ENCODE measurements at regions not wholly inside any gene's neighbourhood (a gene's known extent, or its start where the extent isn't known, plus 50 kb on each side); places are given as distances from the start of the nearest gene placed in this dataset.

DNA sequence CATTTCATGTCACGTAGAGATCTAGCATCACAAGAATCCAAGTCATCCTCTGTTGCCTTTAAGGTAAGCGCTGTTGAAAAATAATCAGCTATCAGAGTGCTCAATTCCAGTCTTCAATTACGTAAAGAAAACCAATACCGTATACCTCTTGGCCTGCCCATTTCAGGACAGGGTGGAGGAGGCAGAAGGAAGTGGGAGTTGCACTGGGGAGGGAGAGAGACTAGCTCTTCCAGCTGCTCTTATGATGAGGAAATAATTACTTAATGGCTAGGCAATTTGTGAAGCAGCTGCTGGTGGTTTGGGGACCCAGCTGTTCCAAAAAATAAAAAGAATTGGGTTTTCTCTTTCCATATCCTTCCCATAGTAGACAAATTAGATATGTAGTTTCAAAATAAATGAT, 365.8 kb upstream of the MCTP2 start:
- DNase-seq (ENCODE audit: low read depth), result no peak

DNA sequence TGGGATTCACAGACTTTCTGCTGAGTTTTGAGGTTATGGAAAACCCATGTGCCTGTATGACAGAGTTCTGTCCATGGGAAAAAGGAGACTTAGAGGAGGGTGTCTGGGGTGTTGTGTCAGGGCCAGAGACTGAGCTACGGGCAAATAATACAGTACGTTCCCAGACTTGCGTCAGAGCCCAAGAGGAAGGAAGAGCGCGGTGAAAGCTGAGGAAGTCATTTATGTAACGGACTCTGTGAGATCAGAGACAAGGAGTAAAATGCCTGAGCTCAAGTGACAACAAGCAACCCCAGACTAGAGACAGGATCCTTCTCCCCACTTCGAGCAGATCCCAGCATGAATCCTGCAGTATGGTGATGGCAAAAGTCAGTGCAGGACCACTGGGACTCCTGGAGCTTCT, 368.6 kb upstream of the MCTP2 start:
- DNase-seq (ENCODE audit: low read depth), result no peak

DNA sequence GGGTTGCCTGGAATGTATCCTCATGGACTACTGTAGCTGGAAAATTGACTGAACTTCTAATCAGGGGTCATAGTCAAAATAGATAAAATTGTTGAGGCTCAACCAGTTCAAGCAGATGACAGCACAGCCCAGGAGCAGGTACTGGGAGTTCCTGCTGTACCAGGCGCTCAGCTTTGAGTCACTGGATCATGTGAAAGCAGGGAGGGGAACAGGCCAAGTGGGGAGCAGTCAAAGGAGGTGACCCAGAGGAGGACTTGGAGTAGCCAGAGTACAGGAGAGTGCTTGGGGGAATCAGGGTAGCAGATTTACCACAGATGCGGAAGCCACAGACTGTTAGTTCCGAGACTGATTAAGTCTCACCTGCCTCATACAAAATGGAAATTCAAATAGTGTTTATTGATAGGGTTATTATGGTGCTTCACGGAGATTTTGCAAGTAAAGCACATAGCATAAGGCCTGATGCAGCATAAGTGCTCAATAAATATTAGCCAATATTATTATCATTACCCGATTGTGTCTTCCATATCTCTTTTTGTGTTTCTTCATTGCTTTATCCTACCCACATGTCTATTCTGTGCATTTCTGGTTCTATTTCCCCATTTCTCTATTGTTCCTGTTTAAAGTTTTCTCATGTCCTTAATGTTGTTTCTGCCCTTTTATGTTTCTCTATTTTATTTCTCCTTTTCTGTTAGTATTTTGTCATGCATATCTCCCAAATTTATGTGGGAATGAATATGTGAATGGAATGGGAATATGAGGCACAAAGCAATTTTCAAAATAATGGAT, 369.2 kb upstream of the MCTP2 start:
- DNase-seq (ENCODE audit: low read depth), result no peak

DNA sequence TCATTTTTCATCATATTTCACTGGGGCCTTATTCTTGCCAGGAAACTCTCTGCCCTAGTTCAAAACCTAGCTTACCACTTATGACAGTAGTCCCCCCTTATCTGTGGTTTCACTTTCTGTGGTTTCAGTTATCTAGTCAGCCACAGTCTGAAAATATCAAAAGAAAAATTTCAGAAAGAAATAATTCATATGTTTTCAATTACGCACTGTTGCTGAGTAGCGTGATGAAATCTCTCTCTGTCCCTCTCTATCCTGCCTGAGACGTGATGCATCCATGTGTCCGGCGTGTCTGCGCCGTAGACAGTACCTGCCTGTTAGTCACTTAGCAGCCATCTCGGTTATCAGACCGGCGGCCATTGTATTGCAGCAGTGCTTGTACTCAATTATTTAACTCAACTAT, 369.9 kb upstream of the MCTP2 start:
- no peak for DNase-seq (ENCODE audit: low read depth)

DNA sequence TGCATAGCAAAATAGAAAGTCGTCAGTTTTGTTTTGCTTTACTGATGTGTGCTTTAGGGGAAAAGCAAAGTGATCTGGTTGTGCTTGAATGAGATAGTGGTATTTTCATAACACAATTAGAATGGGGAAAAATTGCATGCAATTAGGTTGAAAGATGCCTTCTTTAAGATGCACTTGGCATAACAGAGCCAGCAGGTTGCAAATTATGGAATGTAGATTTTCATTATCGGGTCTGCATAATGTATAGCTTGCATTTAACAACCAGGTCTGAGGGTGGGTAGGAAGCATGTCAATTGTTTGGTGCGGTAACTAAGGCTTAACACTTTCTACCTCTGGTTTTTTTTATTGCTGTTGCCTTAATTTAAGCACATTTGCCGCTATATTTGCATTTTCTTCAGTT, 370.7 kb upstream of the MCTP2 start:
- no peak for DNase-seq (ENCODE audit: low read depth)

DNA sequence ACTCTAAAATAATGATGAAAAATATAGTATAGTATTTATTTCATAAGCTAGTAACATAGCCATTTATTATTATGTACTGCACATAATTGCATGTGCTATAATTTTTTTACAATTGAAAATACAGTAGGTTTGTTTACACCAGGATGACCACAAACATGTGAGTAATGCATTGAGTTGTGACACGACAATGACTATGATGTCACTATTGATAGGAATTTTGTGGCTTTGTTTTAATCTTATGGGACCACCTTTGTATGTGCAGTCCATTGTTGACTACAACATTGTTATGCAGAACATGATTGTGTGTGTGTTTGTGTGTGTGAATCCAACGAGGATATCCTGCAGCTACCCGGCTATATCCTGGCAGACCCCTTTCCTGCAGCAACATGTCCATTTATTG, 372.2 kb upstream of the MCTP2 start:
- DNase-seq (ENCODE audit: low read depth), result no peak

DNA sequence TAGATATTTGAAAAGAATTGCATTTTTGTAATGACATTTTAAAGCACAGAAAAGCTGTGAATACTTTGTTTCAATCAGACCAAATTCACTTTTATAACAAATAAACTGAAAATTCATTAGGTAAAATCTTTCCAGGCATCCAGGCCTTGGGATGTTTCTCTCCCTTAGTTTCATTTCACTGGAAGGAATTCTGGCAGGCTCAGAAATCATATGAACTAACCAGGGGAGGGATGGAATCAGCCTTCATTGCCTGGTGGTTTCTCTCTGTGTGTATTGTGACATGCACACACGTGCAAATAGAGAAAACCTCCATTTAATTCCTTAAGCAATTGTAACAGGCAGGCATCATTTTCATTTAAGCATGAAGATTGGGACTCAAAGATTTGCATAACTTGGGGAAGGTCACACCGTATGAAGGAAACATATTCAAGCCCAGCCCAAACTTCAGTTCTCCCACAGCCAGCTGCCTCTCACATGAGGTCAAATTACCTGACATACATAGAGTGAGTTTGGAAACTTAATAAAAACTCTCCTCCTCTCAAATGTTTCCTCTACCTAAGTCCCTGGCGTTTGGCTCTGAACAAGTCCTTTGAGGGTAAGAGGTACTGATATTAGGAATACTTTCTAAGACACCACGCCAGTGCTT, 376.1 kb upstream of the MCTP2 start:
- DNase-seq (ENCODE audit: low read depth), result no peak

DNA sequence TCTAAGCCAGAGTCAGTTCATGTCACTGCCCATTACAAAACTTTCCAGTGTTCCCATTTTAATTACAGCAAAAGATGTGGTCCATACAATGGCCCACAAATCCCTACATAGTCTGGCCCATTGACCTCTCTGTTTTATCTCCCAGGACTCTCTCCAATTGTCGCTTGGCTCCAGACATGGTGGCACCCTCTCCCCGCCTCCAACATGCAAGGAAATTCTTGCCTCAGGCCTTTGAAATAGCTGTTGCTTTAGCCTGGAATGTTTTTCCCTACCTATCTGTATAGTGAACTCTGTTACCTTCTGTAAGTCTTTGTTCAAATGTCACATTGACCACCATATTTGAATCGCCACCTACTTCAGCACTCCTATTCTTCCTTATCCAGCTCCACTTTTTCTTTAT, 377.3 kb upstream of the MCTP2 start:
- DNase-seq (ENCODE audit: low read depth), result no peak

DNA sequence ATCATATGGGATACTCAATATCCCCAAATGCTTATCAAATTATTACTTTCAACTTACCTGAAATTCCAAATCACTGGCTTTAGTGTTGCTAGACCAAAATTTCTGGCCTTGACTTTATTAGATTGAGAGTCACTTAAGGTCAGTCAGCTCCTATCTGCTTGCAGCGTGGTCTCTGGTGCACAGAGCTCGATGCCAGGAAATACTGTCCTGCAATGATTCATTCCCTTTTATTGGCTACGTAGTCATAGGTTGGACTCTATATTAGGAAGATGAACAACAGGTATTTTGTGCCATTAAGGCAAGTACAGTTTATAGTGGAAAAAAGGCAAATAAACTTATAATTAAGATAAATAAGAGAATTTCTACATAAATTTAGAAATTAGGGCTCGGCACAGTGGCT, 378.6 kb upstream of the MCTP2 start:
- DNase-seq (ENCODE audit: low read depth), result no peak

DNA sequence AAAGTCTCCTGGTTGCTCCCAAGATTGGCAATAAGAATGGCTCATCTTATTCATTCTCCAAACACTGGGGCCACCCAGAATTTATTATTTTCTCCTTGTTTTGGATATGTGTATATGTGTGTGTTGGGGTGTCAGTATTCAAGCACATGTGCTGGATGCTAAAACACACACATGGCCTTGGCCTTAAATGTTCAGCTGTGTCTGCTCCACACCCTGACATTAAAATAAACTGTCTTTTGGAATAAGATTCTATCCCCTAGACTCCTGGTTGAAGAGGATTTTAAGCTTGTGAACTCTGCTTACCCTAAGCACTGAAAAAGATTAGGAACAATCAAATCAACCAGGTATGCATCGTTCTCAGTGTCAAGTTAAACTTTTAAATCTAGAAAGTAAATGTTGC, 382.9 kb upstream of the MCTP2 start:
- DNase-seq (ENCODE audit: low read depth), result no peak

DNA sequence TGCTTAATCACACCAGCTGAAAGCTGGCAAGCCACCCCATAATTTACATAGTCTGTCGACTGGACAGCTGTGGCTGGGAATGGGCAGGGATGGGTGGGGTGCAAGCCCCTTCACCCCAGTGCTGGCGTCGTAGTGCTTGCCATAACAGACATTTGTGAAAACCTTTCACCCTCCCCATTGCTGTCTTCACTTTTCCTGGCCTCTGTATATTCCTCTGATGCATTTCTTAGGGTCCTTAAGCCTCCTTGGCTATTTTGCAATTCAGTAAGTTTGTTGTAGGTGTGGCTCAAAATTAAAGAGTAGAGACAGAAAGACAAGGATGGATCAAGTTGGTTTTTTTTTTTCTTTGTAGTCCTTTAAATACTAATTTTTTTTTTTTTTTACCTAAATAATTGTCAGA, 383.3 kb upstream of the MCTP2 start:
- DNase-seq (ENCODE audit: low read depth), result no peak

DNA sequence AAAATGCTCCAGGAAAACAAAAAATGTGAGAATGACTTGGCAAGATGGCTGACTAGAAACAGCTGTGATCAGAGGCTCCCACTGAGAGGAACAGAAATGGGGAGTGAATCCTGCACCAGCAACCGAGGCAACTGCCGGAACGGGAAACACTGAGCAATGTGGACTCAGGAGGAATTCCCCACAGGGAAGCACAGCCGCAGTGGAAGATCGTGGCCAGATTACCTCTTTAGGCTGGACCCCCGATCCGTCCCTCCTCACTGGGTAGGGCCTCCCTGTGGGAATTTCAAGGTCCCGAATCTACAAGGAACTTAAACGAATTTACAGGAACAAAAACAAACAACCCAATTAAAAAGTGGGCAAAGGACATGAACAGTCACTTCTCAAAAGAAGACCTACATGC, 385.2 kb upstream of the MCTP2 start:
- DNase-seq (ENCODE audit: low read depth), result no peak

DNA sequence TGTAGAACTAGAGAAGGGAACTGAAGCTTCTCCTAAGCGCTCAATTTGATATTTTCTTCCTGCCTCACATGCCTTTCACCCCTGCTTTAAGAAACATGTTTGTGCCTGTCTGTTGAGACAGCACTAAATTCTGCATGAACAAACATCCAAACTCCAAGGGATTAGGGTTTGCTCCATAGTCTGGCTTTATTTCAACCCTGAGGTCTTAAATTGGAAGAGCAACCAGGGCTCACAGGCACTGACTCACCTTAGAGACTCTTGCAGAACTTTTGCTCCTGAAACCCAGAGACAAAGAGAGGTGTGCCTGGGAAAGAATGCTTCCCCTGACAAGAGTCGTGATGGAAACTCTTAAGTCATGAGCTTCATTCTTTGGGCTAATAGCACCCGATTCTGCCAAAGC, 393.9 kb upstream of the MCTP2 start:
- DNase-seq (ENCODE audit: low read depth), result no peak

DNA sequence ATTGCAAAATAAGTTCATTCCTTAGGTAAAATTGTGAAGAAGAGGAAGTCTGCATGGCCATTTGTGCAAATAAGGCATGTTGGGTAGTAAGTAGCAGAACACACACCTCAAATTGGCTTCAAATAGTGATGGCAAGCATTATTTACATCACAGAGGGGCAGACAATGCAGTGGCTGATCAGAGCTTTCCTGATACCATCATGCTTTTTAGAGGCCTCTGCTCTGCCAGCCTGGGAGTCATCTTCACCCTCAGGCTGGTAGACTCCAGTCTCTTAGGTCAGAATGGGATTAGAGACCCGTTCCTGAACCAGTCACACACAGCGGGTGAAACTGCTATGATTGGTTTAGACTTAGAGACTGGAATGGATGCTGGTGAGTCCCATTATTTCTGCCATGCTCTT, 396.0 kb upstream of the MCTP2 start:
- no peak for DNase-seq (ENCODE audit: low read depth)

DNA sequence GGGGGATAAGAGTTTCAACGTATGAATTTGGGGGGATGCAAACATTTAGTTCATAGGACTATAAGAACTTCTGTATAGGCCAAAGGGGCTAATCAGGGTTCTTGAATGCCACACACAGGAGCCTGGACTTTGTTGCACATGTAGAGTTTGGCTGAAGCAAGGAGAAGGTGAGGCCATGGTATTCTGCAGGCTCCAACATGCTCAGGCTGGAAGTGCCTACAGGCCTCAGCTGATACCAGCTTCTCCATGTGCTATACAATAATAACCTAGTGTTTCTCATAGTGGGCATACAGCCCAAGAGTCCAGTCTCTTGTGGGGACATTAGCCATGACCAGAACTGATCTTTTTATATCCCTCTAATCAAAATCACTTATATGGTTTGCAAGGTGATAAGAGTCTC, 399.7 kb upstream of the MCTP2 start:
- no peak for DNase-seq (ENCODE audit: low read depth)

DNA sequence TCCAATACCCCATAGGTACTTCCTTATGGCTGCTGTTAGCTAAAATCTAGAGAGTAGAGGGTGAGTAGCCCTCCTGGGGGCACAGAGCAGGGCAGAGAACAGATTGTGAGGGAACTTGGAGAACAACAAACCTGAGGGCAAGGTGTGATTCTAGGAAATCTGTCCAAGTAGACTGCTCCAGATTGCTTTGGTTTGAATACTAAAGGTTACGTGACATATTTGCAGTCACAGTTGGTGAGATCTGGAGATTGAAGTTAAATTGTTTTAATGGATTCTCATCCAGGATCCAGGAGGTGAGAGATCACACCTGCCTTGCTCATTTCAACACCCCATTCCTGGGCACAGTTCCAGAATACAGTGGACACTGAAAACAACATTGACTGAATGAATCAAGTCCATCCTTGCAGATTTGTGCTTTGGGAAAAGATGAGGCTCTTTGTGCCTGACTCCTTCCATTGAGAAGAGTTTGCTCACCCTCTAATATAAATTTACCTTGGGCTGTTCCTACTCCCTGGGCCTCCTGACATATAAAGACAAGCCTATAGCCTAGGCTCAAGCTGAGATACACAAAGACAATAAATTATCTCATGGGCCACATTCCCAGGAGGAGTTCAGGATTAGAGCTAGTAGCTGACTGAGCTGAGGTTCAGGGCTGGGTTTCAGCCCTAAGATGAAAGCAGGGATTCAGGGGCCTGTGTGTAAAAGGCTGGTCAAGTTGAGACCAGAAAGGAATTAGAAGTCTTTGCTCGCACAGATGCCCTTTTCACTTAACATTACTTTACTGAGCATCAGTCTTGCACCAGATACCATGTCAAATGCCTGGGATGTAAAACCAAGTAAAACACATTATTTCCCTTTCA, 400.9 kb upstream of the MCTP2 start:
- no peak for DNase-seq (ENCODE audit: low read depth)

DNA sequence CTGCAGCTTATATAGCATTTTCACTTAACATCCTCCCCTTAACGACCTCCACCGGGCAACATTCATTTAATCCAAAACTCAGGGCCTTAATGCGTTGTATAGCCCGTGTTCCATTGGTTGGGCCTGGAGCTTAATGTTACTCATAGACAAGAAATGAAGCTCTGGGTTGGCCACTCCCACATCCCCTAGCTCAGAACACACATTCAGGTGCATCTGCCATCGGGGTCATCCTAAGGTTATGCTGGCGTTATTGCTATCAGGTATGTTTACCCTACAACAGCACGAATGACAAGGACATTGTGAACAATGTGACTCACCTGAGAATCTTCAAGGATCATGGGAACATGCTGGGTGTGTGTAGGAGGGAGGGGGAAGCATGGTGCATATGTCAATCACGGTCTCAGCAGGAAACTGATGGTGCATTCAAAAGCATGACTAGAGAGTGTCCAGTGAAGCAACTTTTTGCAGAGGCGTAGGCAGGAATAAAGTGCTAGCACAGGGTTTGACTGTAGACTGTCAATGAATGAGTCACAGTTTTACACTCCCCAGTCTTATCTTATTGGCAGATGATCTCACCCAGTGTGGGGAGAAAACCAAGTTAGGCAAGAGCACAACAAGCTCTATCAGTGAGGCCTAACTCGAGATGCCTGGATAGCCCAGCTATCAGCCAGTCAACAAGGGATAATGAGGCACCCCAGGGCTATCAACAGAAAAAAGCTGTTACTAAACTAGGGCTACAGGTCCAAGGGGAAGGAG, 402.1 kb upstream of the MCTP2 start:
- no peak for DNase-seq (ENCODE audit: low read depth)

DNA sequence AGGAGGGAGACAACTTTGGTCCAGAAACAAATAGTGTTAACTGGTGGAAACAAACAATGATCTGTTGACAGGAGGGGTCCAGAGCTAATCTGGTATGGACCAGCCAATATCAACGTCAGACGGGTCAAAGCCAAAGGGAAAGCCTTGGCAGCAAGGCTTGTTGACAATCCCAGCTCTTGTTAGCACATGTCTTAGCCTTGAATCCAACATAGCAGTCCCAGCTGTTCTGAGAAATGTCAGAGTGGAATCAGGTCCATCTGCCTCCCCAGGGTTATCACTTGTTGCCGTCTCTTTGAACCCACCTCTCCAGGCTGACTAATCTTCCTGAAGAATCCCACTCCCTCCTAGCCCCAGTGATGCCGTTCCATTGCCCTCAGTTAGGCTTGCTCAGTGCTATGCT, 404.6 kb upstream of the MCTP2 start:
- DNase-seq (ENCODE audit: low read depth), result no peak

DNA sequence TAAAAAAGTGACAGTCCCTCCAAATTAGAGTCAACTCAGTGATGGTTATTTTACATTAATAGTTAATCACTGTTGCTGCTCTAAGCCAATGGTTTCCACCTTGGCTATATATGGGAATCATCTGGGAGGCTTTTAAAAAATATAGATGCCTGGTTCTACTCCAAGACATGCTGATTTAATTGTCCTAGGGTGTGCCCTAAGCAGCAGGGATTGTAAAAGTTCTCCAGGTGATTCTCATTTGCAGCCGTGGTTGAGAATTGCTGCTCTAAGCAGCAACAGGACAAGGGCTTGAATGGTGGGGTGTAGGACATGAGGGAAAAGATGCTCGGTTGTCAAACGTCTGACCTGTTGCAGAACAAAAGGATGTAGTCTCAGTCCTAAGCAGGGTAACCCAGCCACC, 405.1 kb upstream of the MCTP2 start:
- DNase-seq (ENCODE audit: low read depth), result no peak

DNA sequence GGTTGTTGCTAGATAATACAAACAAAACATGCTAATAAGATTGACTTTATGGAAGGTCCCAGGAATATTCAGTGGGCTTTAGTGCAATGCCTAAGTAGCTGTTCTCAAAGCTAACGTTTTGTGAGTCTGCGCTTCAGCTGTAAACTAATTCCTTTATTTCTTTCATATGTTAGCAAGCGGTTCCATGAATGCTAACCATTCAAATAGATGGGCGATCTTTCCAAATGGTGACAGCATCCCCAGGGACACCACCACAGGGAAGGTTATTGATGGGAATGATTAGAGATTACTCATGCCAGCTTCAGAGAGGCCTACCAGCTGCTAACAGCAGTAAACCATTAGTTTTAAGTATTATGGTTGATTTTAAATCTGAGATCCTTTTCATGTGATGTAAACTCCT, 405.7 kb upstream of the MCTP2 start:
- DNase-seq (ENCODE audit: low read depth), result no peak

DNA sequence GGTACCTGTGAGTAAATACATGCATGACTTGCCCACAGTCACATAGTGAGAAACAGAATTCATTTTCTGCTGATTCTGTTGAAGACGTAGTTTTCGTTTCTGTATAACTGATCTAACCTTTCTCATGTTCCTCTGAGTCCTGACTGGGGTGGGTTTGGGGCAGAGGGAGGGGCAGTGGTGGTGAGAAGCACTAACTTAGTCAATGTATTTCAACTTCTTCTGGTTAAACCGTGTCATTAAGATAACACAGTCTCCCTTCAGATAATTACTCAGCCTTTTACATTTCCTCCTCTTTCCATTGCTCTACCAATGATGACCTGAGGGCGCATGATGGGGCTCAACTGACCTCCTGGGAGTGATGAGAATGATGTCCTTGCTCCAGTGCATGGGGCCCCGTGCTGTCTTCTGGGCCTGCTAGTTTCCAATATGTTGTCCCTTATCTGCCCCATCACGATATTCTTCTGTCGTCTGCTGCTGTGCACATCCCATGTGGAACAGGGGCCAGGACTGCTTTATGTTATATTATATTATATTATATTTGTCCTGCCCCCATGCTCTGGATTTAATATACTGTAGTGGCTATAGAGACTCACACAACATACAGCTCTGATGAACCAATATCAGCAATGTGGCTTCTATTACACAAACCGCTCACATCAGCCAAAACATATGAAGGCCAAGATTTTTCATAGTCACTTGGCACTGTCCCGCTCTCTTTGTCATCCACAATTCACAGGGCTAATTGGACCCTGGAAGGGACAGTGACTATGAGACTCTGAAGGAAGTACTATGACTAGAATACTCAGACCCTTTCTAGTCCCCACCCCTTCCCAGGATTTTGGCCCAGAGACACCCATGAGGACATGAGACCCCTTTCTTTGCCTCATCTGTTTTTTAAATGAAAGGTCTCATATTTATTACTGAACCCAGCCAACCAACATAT, 407.1 kb upstream of the MCTP2 start:
- DNase-seq (ENCODE audit: low read depth), result no peak
